ENCODE measurements at regions not wholly inside any gene's neighbourhood (a gene's known extent, or its start where the extent isn't known, plus 50 kb on each side); places are given as distances from the start of the nearest gene placed in this dataset.

GRCh38 chr5:74055486-74056106 is 429.6 kb downstream of the ARHGEF28 start:
- TF ChIP-seq YY1 (IDR thresholded peaks at IDR 0.05; ENCODE audit: low read depth) (no peak), FOXM1 (IDR thresholded peaks at IDR 0.05; ENCODE audit: borderline replicate concordance, low read depth) (no peak), RAD21 (IDR thresholded peaks at IDR 0.05; ENCODE audit: low read depth) (no peak), MAX (IDR thresholded peaks at IDR 0.05) (no peak), TAF1 (IDR thresholded peaks at IDR 0.05; ENCODE audit: low read depth) (no peak), NFIC (IDR thresholded peaks at IDR 0.05) (no peak), TEAD4 (IDR thresholded peaks at IDR 0.05) (no peak), REST (IDR thresholded peaks at IDR 0.05; ENCODE audit: low read depth) (no peak), USF1 (IDR thresholded peaks at IDR 0.05) (no peak), CEBPB (IDR thresholded peaks at IDR 0.05) (no peak)
